AG04450 (cell line): ENCODE measurements at regions not wholly inside any gene's neighbourhood (a gene's known extent, or its start where the extent isn't known, plus 50 kb on each side); places are given as distances from the start of the nearest gene placed in this dataset.

Experiments used
- CTCF ChIA-PET: fragments of 300-600, 350-600 bp; formaldehyde crosslinking; extraction: SDS; loops from one replicate; lab custom pipeline; 2022; ENCODE audit warnings: antibody characterized with exemption, inconsistent platforms; lab: Charles Lee
- POLR2A ChIA-PET: fragments of 350-600 bp; formaldehyde crosslinking; extraction: SDS; loops from one replicate; lab custom pipeline; 2021; ENCODE audit warnings: antibody characterized with exemption, inconsistent platforms; lab: Yijun Ruan, JAX
- DNase-seq: peaks from one replicate; pipeline ENCODE4 v3.0.0-alpha.2; 2011; ENCODE audit warnings: low read depth, low spot score
- H3K27ac ChIP-seq: one replicate; pipeline ENCODE4 v1.5.1; 2012; ENCODE audit warnings: low read depth, low read length, control low read depth
- H3K27me3 ChIP-seq: one replicate; pipeline ENCODE4 v1.6.0; 2012; ENCODE audit warnings: low read length; ENCODE audit not compliant: control insufficient read depth, insufficient read depth
- H3K4me3 ChIP-seq: 2 replicates; pipeline ENCODE4 v1.5.1; 2011; ENCODE audit warnings: mild to moderate bottlenecking, low read depth, low read length, control low read depth
- H3K9me3 ChIP-seq: 2 replicates; pipeline ENCODE4 v1.5.1; 2012; ENCODE audit warnings: low read length; ENCODE audit not compliant: control insufficient read depth, insufficient read depth
- TF ChIP-seq, protein P1 (sequence below): IDR thresholded peaks from 2 replicates; pipeline ENCODE4 v1.5.1; 2011; ENCODE audit warnings: low read depth, low read length, control low read depth, inconsistent platforms

DNA sequence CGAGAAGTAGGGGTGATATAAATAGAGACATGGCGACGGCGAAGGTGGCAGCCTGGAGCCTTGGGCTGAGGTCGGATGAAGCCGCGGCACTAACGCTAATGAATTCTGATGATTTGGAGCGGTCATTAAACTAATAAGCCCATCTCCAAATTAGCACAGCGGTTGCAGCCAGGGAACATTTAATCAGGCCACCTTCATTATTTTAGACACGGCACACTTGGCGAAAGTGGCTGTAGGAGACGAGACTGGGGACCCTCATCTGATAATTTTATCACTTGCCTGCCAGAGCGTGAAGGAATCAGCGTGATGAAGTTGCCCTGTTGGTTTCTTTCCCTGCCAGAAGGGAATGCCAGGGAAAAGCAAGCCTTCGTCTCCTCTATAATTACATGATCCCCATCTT, 664.3 kb upstream of the TBX3 start:
- Histone ChIP-seq H3K4me3 (no peak overlapping the region), H3K27me3 (no peaks in the 10 kb centered on the region), H3K27ac (no peak overlapping the region), H3K9me3 (peaks cover under 1% of the 10 kb centered on the region; the same call in 1 of the 2 replicates)
- POLR2A ChIA-PET: no interaction called here
- DNase-seq: no peak
- CTCF ChIA-PET: no interaction called here
- TF ChIP-seq, protein P1, sequence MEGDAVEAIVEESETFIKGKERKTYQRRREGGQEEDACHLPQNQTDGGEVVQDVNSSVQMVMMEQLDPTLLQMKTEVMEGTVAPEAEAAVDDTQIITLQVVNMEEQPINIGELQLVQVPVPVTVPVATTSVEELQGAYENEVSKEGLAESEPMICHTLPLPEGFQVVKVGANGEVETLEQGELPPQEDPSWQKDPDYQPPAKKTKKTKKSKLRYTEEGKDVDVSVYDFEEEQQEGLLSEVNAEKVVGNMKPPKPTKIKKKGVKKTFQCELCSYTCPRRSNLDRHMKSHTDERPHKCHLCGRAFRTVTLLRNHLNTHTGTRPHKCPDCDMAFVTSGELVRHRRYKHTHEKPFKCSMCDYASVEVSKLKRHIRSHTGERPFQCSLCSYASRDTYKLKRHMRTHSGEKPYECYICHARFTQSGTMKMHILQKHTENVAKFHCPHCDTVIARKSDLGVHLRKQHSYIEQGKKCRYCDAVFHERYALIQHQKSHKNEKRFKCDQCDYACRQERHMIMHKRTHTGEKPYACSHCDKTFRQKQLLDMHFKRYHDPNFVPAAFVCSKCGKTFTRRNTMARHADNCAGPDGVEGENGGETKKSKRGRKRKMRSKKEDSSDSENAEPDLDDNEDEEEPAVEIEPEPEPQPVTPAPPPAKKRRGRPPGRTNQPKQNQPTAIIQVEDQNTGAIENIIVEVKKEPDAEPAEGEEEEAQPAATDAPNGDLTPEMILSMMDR: no peak

DNA sequence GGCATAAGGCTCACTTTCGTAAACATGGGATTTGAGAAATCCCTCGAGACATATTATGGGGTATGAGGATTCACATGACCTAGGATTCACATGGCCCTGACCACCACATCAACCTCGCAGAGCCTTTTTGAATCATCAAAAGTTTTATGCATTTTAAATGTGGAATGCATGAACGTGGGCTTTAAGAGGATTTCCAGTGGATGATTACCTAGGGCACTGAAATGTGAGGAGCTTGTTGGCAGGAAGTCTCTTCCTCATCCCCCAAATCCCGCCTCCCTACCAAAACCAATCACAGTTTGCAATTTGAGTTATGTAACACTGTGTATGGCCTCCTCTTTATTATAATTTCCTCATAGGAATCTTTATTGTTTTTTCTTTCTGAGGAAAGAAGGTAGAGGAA, 659.6 kb upstream of the TBX3 start:
- ChIA-PET POLR2A (no interaction called here), CTCF (no interaction called here)
- no peak overlapping the region for H3K27ac ChIP-seq
- no peak for DNase-seq
- no peak overlapping the region for H3K4me3 ChIP-seq
- TF ChIP-seq, protein P1: no peak
- peaks cover 4% of the 10 kb centered on the region; the same call in 1 of the 2 replicates for H3K9me3 ChIP-seq
- H3K27me3 ChIP-seq: no peaks in the 10 kb centered on the region

DNA sequence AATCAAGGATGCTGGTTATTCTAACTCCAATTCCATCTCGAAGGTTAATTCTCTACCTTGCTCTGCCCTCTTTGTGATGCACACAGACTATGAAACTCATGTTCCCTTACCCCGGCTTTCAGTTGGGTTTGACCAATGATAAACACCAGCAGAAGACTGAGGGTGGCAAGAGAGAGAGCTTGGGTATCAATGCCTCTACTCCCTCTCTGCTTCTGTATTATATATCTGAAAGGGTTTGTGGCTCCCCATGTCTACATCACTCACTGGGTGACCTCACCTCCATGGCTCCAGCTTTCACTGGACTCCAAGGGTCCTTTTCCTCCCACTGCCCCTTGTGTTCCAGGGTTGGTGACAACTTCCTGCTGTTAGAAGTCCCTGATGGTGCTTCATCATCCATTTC, 659.0 kb upstream of the TBX3 start:
- TF ChIP-seq, protein P1: no peak
- Histone ChIP-seq H3K27me3 (no peaks in the 10 kb centered on the region), H3K4me3 (no peak overlapping the region), H3K27ac (no peak overlapping the region), H3K9me3 (peaks cover 4% of the 10 kb centered on the region; the same call in 1 of the 2 replicates)
- ChIA-PET POLR2A (no interaction called here), CTCF (no interaction called here)
- DNase-seq: no peak

DNA sequence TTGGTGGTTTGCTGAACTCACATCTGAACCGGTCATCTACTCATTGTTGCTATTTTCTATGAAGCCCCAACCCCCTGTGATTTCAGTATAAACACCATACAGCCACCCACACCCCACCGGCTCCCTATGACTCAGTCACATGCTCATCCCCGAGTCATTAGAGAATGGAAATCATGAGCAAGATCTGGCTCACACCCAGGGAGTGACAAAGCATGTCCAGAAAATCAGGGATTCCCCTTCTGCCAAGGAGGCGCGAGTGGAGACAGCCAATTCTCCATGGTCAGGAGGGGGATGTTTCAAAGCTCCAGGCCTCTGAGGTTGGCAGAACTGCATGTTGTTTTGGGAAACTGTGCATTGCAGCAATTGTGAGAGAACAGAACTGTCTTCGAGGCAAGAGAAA, 657.5 kb upstream of the TBX3 start:
- ChIA-PET CTCF (interaction anchor here (0.7 kb wide), 1 partner anchor 10 kb away, joined by 3 read pairs; no protein-coding TSS in a partner anchor), POLR2A (interaction anchor here (1.1 kb wide), 1 partner anchor 657 kb away, joined by 3 read pairs; the partner anchor contains the start of gene TBX3)
- peak; percentile 97 for DNase-seq
- Histone ChIP-seq H3K27me3 (no peaks in the 10 kb centered on the region), H3K27ac (peak overlapping the region; percentile 92), H3K4me3 (no peak overlapping the region), H3K9me3 (peaks cover 4% of the 10 kb centered on the region; the same call in 1 of the 2 replicates)
- TF ChIP-seq, protein P1: no peak

DNA sequence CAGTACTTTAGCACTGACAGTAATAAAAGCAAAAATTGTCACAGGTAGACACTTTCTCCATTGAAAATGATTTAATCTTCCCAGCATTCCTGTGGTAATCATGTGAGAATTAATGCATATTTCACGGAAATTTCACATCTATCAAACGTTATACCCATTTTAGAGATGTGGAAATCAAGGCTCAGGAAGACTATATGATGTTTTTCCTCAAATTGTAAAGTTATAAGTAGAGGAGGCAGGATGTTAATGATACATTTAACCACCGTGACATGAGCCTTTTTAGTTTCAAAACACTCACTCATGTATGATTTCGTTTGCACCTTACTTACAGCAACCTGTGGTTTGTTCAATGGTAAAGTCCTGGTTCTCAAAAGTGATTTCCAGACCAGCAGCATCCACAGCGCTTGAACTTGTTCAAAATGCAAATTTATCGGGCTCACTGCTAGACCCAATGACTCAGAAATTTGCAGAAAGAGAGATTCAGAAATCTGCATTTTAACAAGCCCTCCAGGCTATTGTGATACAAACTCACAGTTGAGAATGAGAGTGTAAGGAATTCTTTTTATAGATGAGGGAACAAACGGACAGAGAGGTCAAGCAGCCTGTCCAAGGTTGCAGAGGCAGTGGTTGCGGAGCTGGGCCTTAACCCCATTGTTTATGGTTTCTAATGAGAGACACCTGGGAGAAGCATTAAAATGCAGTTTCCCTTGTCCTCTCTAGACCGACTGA, 654.8 kb upstream of the TBX3 start:
- CTCF ChIA-PET: no interaction called here
- peaks cover 4% of the 10 kb centered on the region; the same call in 1 of the 2 replicates for H3K9me3 ChIP-seq
- H3K27ac ChIP-seq: no peak overlapping the region
- TF ChIP-seq, protein P1: no peak
- POLR2A ChIA-PET: interaction anchor here (0.8 to 1.2 kb wide), 2 partner anchors 15 to 655 kb away, joined by 3 to 6 read pairs; partner anchors contain the start of gene TBX3
- DNase-seq: no peak
- H3K27me3 ChIP-seq: no peaks in the 10 kb centered on the region
- no peak overlapping the region for H3K4me3 ChIP-seq
